Testis (tissue), 2 donors: ENCODE measurements at regions not wholly inside any gene's neighbourhood (a gene's known extent, or its start where the extent isn't known, plus 50 kb on each side); places are given as distances from the start of the nearest gene placed in this dataset.

Source experiments
- POLR2A ChIP-seq: fragments of 450-650 bp; IDR thresholded peaks from one replicate; pipeline ENCODE4 v1.6.1; 2017; ENCODE audit warnings: antibody characterized with exemption, mild to moderate bottlenecking, moderate library complexity
- TF ChIP-seq, protein P1 (sequence below), 3 experiments: fragments of 450-650 bp in 2 of 3; fragments of 200-600 bp in 1 of 3; sonication (generic) in 1 of 3; IDR thresholded peaks; one replicate each; pipeline ENCODE4 v1.5.1; 2016 to 2019; ENCODE audit warnings: antibody characterized with exemption in 3 of 3, mild to moderate bottlenecking in 2 of 3, moderate library complexity in 1 of 3

DNA sequence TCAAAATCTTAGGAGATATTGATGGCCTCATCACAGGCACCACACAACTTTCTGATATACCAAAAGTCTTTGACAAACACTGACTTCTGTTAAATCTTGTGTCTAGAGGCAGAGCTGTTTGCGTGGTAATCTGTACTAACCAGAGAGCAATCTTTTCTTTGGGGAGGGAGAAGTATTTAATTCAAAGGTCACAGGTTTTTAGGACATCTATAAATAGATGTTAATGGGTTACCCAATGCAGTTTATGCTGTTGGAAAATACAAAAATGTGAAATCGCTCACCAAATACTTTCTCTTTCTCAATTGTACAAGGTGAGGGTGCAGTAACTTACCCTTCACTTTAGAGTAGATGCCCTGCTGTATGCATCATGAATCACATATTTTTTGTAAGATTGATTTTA lies 510.5 kb downstream of the NSUN3 start:
- TF ChIP-seq, protein P1, sequence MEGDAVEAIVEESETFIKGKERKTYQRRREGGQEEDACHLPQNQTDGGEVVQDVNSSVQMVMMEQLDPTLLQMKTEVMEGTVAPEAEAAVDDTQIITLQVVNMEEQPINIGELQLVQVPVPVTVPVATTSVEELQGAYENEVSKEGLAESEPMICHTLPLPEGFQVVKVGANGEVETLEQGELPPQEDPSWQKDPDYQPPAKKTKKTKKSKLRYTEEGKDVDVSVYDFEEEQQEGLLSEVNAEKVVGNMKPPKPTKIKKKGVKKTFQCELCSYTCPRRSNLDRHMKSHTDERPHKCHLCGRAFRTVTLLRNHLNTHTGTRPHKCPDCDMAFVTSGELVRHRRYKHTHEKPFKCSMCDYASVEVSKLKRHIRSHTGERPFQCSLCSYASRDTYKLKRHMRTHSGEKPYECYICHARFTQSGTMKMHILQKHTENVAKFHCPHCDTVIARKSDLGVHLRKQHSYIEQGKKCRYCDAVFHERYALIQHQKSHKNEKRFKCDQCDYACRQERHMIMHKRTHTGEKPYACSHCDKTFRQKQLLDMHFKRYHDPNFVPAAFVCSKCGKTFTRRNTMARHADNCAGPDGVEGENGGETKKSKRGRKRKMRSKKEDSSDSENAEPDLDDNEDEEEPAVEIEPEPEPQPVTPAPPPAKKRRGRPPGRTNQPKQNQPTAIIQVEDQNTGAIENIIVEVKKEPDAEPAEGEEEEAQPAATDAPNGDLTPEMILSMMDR (IDR thresholded peaks at IDR 0.05): no peak
- TF ChIP-seq POLR2A: no peak
